Bronchial epithelial cell (primary cell): ENCODE measurements at regions not wholly inside any gene's neighbourhood (a gene's known extent, or its start where the extent isn't known, plus 50 kb on each side); places are given as distances from the start of the nearest gene placed in this dataset.

Experiments
- DNase-seq: peaks from one replicate; pipeline ENCODE4 v3.0.0-alpha.2; 2010; ENCODE audit warnings: low read depth
- FAIRE-seq: peaks from 2 replicates; lab custom pipeline; 2011; peaks lifted over from hg19 to GRCh38; lab: Jason Lieb, UNC
- H3K27me3 ChIP-seq: 2 replicates; pipeline ENCODE4 v1.5.1; 2011; ENCODE audit warnings: low read length; ENCODE audit not compliant: control insufficient read depth, insufficient read depth
- H3K36me3 ChIP-seq: 2 replicates; pipeline ENCODE4 v1.5.1; 2011; ENCODE audit warnings: low read length; ENCODE audit not compliant: control insufficient read depth, insufficient read depth
- H3K4me3 ChIP-seq: 2 replicates; pipeline ENCODE4 v1.5.1; 2011; ENCODE audit warnings: mild to moderate bottlenecking, low read depth, low read length, control low read depth
- TF ChIP-seq, protein P1 (sequence below): IDR thresholded peaks from 2 replicates; pipeline ENCODE4 v1.5.1; 2011; ENCODE audit warnings: mild to moderate bottlenecking, moderate library complexity, low read length, control low read depth, inconsistent platforms; ENCODE audit not compliant: insufficient read depth, severe bottlenecking

DNA sequence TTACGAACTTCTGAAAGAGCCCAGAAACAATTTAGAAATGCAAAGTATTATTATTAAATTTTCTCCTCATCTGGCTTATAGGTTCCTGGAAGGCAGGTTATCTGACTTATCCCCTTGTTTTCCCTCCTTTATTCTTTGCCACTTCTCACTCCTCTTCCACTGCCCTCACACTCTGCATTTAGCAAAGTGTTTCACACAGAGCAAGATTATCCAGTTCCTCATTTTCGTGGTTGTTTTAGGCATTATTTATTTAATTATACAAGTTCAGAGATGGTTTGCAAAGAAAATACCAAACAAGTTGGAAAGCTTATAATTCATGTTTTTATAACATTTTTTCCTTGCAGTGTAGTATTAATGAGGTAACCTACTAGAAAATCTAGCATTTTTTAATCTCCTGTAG lies 544.9 kb downstream of the NSUN3 start:
- FAIRE-seq (no peak), DNase-seq (no peak)
- TF ChIP-seq, protein P1, sequence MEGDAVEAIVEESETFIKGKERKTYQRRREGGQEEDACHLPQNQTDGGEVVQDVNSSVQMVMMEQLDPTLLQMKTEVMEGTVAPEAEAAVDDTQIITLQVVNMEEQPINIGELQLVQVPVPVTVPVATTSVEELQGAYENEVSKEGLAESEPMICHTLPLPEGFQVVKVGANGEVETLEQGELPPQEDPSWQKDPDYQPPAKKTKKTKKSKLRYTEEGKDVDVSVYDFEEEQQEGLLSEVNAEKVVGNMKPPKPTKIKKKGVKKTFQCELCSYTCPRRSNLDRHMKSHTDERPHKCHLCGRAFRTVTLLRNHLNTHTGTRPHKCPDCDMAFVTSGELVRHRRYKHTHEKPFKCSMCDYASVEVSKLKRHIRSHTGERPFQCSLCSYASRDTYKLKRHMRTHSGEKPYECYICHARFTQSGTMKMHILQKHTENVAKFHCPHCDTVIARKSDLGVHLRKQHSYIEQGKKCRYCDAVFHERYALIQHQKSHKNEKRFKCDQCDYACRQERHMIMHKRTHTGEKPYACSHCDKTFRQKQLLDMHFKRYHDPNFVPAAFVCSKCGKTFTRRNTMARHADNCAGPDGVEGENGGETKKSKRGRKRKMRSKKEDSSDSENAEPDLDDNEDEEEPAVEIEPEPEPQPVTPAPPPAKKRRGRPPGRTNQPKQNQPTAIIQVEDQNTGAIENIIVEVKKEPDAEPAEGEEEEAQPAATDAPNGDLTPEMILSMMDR: no peak
- no peak overlapping the region for H3K4me3 ChIP-seq
- H3K36me3 ChIP-seq: no peaks in the 10 kb centered on the region
- H3K27me3 ChIP-seq: no peaks in the 10 kb centered on the region

- no peak overlapping the region for H3K4me3 ChIP-seq
- FAIRE-seq (no peak), DNase-seq (no peak)
- H3K36me3 ChIP-seq: no peaks in the 10 kb centered on the region
- H3K27me3 ChIP-seq: no peaks in the 10 kb centered on the region
- TF ChIP-seq, protein P1: no peak
These were observed 547.0 kb downstream of the NSUN3 start for GRCh38 chr3:94609908-94610307.

- DNase-seq (no peak), FAIRE-seq (no peak)
- Histone ChIP-seq H3K27me3 (no peaks in the 10 kb centered on the region), H3K4me3 (no peak overlapping the region), H3K36me3 (no peaks in the 10 kb centered on the region)
- TF ChIP-seq, protein P1: no peak
These were observed 548.7 kb downstream of the NSUN3 start for GRCh38 chr3:94611596-94611995.

DNA sequence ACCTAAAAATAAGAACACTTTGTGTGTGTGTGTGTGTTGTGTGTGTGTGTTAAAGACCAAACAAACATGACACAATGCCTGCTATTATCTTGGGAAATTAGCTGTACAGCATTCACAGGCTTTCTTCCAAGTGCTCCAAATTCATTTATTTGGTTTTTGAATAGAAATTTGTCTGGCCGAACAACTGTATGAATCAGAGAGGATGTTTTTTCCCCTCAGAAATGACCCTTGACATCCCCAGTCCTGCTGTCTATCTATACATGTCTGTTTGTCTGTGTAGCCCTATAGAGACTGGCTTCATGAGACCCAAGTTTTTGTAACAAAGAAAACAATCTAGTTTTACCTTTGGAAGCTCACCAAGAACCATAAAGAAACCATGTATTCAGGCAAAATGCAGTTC lies 549.8 kb downstream of the NSUN3 start:
- Histone ChIP-seq H3K27me3 (no peaks in the 10 kb centered on the region), H3K36me3 (no peaks in the 10 kb centered on the region), H3K4me3 (no peak overlapping the region)
- FAIRE-seq: no peak
- DNase-seq: no peak
- TF ChIP-seq, protein P1: no peak

DNA sequence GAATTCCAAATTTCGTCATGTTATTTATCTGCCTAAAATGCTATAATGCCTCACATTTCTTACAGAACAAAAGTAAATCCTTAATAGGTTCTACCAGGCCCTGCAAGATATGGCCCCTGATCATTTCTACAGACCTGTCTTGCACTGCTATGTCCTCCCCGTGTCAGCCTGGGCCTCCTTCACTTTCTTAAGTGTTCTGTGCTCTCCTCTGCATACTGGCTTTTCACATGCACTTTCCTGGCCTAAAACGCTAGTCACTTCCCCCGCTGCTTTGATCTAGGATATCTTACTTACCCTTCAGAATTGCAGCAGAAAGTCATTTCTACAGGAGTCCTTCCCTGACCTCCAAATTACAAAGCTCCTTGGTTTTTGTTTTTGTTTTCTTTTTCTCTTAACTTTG lies 551.3 kb downstream of the NSUN3 start:
- no peaks in the 10 kb centered on the region for H3K27me3 ChIP-seq
- FAIRE-seq: no peak
- no peak for DNase-seq
- TF ChIP-seq, protein P1: no peak
- H3K4me3 ChIP-seq: no peak overlapping the region
- H3K36me3 ChIP-seq: no peaks in the 10 kb centered on the region
